Islet precursor cell (in vitro differentiated cells): ENCODE measurements at regions not wholly inside any gene's neighbourhood (a gene's known extent, or its start where the extent isn't known, plus 50 kb on each side); places are given as distances from the start of the nearest gene placed in this dataset.

Experiments used
- DNase-seq: peaks from one replicate; pipeline ENCODE4 v3.0.0-alpha.2; 2018

DNA sequence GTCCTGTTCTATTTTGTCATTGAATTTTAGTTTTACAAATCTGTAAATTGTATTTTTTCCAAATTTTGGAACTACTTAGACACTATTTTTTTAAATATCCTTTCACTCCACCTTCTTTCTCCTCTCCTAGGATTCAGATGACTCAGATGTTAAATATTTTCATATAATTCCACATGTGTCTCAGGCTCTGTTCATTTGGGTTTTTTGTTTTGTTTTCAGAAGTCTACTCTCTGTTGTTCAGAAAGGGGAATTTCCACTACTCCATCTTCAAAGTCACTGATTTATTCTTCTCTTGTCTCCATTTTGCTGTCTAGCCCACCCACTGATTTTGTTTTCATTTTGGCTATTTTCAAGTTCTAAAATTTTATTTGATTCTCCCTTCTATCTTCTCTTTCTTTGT lies 264.0 kb upstream of the SLIT2 start:
- no peak for DNase-seq

DNA sequence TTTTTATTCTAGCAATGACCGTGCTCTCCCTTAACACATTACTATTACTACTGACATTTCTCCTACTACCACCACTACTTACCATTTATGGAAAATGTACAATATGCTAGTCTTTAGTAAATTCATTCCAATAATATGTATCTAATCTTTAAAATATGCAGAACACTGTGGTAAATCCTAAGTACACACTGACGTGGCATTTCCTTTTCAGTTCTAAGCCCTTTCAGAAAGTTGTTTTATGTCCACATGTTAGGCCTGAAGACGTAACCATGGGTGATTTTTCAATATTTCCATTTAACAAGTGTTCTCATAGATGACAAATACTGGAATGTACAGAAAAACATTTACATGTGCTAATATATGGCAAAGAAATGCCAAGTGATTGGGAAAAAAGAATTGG lies 268.6 kb upstream of the SLIT2 start:
- no peak for DNase-seq

DNA sequence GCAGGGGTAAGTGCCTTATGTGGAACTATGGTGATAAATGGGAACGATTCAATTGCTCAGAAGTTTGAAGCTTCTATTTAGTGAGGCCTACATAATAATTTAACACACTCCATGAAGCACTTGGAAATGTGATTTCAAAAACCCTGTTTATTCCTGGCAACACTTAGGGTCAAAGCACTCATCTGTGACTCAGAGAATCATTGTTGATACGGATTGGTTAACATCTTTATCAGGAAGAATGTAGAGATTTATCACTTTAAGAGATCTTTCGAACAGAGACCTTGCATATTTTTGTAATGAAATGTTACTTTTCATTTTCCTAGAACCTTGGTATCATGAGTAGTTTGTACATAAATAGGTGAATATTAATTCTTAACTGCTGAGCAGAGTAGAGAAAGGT lies 269.1 kb upstream of the SLIT2 start:
- no peak for DNase-seq

DNA sequence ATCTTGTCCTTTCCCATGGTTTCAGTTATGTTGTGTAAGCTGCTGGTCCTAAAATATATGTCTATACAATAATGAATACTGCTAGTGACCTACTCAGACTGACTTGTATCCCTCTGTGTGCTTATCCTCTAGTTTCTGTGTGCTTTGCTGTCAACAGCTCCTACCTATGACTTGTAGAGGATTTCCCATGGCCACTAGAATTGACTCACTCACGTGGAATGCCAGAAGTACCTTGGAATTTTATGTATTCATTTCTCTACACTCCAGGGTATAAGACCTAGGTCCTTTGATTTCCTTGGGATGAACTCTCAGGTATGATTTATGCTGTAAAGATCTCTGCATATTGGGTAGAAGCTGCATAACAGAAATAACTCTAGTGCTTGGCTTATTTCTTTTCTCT lies 279.9 kb upstream of the SLIT2 start:
- peak; percentile 64 for DNase-seq

DNA sequence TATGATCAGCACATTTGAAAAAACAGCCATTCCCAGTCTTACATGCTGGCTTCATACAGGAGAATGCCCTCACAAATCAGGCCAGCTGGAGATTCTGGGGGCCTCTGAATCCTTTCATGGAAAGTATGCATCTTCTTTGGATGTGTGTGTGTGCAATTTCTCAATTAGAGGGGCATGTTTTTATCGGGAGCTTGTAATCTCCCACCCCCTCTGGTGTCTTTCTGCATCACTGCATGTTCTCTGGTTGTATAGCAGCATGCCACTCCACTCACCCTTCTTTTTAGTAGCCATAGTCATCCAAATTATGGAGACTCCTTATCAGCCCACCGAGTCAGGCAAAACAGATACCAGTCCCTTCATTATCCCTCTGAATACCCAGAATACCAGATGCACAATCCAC lies 282.2 kb upstream of the SLIT2 start:
- peak; percentile 62 for DNase-seq

DNA sequence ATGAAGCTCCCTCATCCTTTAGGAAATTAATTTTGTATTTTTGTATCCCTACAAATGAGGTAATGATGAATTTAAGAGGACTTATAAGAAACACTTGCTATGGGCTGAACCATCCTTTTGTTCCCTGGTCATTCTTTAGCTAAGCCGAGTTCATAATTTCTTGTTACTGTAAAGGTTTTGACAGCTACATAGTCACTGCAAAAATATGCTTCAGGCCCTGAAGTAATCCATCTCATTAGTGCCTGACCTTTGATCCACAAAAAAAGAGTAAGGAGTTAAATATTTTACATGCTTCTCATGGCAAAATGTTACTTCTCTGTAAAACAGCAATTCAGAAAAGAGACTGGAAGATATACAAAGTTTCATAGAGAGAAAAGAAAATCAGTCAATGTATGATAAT lies 290.6 kb upstream of the SLIT2 start:
- DNase-seq: no peak

DNA sequence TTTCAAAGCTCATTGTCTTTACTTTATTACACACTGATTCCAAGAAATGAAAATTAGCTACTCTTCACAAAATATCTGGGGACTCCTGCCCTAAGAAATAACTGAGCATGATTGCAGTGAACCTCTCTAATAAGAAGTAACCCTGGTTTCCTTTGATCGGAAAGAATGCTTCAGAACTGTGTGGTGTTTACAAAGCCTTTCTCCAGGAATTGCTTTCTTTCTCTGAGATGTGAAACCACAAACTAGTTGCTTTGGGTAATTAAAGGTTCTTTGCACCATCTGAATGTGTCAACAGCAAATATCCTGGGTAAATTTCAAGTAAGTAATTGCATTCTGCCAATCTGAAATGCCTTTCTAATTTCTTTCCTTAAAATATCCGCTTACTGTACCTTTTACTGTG lies 292.9 kb upstream of the SLIT2 start:
- no peak for DNase-seq

DNA sequence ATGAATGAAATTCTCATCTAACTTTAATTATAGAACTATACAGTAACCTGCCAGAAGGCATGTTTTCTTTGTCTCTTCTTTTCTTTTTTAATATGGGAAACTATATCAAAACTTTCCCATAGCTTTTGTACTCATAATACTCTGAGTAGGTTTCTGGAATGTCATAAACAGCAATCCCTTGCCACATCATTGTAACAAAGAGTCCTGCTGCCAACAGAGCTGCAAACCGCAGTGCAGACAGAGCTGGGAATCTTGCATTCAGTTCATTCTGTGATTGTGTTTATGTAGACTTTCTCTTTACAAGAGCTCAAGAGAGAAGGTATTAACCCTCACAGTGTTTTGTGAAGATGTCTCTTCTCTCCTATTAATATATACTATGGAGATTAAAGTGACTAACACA lies 304.4 kb upstream of the SLIT2 start:
- DNase-seq: no peak

DNA sequence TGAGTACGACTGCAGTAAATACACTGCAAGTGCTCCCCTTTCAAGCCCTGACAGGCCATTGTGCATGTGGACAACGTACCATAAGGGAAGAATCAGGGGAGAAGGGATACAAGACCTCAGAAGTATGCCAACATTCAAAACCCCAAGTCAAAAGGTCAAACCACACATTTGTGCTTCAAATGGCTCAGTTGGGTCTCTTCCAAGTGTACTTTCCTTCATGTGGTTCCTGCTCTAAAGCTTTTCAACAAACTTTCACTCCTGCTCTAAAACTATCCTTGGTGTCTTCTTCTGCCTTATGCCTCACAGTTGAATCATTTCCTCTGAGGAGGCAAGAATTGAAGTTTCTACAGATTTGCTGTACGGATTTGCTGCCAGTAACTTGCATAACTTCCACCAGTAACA lies 305.7 kb upstream of the SLIT2 start:
- no peak for DNase-seq

DNA sequence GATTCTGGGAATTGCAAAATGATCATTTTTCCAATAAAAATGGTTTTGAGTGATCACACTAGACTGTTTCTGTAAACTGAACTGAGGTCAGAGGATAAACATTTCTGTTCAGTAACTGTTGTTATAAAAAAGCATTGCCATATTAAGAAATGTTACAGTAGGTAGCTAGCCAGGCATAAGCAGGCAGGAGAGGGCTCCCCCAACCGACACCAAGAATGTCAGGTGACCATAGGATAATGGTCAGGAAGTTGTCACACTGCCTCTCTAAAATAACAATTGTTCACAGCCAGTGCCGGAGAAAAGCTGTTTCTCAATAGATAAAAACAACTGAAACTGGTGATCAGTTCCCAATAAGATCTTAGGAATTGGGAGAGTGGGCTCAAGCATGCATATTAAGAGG lies 306.2 kb upstream of the SLIT2 start:
- DNase-seq: no peak

DNA sequence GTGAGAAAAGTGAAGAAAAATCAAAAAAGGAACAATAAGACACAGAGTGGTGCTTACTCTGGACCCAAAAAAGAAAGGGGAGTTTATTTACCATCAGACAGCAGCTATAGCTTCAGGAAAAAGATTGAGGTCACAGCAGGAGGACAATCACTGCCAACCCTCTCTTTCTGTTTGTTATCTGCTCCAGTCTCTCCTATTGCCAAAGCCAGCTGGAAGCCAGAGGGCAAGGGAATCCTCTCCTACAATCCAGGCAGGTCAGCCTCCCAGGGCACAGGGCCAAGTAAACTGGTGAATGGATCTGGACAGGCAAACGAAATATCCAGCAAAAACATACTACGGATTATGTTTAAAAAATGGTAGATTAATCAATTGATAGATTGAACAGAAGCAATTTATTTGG lies 306.9 kb upstream of the SLIT2 start:
- no peak for DNase-seq

DNA sequence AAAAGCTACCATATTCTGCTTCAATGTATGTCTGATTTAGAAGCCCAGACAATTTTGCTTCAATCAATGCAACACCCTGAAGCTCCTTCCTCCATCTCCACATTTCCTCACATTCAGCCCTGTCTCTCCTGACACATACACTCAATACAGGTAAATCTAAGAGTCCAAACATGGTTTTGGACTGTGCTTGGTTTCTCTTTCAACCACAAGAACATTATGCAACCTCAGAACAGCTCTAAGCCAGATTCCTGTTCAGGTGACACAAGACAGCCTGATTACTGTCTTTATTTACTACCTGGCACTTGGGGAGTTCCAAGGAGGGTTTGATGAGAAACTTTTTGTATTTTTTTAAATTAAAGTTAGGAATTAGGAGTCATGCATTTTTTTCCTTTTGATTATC lies 307.5 kb upstream of the SLIT2 start:
- no peak for DNase-seq

DNA sequence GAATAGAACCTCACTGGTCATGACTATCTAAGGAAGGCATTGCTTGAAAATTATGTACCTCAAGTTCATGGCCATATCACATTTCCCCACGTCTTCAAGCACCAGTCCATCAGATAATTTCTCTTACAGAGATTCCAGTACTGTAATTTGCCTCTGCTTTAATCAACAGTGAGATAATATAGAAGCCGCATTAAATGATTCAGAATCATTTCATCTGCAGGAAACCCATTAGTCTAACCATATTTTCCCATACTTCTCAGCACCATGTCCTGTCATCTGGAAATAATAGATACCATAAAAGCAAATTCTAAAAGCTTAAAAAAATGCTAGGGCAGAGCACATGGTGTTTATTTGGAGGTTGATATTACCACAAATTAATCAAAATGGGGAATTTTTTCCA lies 310.3 kb upstream of the SLIT2 start:
- DNase-seq: no peak

DNA sequence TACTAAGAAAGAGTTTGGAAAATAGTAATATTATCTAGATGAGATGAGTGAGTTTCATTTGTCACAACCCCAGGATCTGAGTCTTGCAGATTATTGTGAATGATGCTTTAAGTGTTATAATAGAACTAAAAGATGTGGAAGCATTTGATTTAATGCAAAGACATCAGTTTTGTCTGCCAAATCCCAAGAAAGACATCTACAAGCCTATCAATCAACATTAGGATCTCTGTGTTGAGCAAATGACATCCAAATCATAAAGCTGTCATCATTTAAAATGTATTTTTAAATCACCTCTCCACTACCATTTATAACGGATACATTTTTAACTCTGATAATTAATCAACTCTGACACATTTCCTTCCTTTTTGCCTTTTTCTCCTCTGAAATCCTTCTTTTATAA lies 310.8 kb upstream of the SLIT2 start:
- no peak for DNase-seq

DNA sequence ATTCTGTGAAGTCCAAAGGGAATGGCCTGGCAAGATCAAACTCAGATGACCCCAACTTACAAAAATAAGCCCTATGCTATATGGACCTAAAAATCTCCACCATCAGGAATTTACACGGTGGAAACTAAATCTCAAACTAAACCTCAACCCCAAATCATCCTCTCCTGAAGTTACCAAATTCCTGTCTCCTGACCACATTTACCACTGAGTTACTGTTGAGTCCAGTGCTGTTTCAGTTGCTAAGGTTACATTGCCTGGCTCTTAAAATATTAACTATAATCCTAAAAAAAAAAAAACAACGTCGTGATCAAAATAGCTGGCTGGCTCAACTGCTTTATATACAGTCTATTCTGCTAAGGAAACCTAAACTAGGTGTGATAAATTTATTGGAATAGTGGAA lies 315.2 kb upstream of the SLIT2 start:
- DNase-seq: no peak

DNA sequence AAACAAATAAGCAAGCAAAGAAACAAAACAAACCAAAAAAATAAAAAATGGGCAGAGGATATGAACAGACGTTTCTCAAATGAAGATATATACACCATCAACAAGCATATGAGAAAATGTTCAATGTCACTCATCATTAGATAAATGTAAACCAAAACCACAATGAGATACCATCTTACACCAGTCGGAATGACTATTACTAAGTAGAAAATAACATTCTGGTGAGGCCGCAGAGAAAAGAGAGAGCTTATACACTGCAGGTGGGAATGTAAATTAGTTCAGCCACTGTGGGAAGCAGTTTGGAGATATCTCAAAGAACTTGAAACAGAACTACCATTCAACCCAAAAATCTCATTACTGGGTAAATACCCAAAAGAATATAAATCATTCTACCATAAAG lies 321.0 kb upstream of the SLIT2 start:
- DNase-seq: no peak

DNA sequence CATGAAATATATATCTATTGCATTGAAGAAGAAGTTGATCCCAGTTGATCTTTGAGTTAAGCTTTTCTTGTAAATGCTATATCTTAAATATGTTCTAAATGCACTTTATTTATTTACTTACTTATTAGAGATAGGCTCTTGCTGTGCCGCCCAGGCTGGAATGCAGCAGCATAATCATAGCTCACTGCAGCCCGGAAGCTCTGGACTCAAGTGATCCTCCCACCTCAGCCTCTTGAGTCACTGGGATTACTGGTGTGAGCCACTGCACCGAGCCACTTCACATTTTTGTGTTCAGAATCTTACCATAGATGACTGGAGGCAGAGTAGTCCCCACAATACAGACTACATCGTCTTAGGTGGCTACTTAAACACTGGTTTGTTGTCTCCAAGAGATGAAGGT lies 324.3 kb upstream of the SLIT2 start:
- peak; percentile 50 for DNase-seq

DNA sequence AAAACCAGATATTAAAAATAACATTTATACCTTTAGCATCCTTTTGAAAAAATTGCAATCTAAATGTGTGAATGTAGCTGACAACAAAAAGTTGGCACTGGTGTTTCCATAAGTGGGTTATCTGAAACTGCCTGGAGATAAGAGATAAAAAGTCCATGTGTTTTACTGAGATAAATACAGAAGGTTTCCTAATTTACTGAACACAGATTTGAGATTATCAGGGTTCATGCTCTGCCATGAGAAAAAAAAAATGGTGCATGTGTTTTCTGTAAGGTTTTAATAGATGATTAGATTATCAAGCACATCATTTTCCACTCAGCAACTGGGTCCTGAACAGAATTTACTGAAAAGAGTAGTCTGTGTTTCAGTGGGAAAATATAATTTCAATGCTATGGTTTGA lies 326.2 kb upstream of the SLIT2 start:
- no peak for DNase-seq

DNA sequence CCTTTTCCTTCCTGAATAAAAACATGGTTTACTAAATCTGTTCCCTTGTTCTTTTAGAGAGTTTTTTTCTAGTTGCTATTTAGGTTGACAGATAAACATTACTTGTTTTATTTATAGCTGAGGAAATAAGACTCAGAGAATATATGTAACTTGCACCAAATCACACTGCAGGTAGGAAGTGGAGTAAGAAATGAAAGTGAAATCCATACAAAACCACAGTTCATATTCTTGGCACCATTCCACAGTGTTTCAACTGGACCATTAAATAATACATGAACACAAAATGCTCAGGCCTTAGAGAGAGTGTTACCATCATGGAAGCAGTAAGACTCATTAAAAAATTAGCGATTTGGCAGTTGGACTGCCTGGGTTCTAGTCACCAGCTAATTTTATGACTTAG lies 326.9 kb upstream of the SLIT2 start:
- no peak for DNase-seq

DNA sequence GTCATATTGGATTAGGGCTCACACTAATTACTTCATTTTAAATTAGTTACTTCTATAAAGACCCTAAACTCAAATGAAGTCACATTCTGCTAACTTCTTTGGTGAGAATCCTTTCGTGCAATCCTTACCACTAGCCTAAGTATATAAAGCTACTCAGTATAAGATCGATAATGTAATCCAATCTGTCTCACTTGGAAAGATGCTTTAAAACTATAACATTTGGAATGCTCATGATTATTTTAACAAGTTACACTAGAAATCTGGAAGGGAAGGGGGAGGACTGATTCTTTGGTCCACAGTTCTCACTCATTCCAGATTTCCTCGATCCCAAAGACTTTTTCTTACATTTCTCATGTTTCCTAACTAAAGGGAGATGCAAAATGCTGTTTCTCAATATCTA lies 336.4 kb upstream of the SLIT2 start:
- DNase-seq: no peak

DNA sequence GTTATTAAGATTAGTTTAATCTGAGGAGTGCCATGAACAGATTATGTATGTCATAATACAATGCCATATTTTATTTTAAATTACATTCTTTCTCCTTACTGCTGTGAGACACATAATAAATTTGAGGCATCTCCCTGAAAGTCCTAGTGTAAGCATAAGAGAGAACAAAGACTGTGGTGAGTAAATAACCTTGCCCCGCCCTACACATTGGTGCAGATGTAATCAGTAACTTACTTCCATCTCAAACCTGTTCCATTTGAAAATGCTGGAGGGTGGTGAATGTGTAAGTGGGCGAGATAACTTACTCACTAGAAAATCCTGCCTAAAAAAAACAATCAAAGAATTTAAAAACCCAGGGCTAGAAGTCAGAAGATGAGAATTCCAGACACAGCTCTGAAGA lies 338.1 kb upstream of the SLIT2 start:
- no peak for DNase-seq

DNA sequence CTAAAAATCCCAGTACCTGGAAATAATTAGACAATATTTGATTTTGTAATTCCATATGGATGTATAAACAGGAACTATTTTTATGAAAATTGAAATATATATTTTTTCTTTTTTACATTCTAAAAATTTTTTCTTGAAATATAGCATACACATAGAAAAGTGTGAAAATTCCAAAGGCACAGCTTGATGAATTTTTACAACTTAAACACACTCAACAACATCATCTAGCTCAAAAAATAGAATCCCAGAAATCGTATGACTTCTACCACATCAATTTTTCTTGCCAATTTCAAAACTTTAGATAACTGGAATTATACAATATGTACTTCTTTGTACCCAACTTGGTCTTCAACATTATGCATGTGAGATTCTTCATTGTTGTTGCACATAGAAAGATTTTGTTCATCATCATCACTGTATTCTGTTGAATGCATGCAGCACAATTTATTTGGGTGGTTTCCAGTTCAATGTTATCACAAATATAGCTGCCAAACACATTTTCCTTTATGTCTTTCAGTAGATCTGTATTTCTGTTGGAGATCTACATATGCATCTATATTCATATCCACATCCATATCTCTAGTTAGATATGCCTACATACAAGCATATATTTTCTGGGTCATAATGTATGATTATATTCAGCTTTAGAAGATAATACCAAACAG lies 340.7 kb upstream of the SLIT2 start:
- no peak for DNase-seq

DNA sequence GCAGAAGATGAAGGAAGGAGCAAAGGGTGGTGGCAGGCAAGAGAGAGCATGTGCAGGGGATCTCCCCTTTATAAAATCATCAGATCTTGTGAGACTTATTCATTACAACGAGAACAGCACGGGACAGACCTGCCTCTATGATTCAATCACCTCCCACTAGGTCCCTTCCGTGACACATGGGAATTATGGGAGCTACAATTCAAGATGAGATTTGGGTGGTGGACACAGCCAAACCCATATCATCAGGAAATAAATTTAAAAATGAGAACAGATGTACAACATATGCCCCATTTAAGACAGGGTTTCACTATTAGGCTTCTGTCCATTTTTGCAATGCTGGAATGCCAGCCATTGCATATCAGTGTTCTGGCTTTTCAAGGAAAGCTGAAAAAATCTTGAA lies 346.7 kb upstream of the SLIT2 start:
- DNase-seq: no peak

DNA sequence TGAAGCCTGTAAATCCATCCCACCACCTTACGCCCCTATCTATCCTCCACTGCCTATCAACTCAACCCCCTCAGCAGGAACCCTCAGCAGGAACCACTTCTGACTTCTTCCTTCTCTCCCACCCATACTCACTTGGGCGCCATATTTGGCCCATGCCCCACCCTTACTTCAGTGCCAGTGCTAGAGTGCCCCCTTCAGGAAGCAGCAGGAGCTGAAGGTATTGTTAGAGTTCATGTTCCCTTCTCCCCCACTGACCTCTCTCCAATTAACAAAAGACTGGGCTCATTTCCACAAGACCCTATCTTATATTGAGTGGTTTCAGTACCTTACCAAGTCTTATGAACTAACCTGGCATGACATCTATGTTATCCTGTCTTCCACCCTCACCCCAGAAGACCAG lies 363.1 kb upstream of the SLIT2 start:
- no peak for DNase-seq

DNA sequence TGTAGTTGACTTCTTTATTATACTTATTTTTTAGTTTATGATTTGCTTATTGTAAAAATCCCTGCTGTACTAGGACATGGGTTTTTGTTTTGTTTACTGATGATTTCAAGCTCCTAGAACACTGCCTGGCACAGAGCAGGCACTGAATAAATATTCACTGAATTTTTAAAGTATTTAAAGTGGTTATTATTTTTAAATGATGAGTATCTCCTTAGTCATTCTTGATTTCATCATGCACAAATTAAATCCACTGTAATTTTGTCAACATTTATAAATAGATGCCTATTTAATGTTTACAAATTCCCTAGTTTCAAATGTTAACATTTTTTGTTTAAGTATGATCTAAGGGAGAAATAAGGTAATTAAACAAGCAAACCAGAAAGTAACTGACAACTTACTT lies 367.9 kb upstream of the SLIT2 start:
- no peak for DNase-seq

DNA sequence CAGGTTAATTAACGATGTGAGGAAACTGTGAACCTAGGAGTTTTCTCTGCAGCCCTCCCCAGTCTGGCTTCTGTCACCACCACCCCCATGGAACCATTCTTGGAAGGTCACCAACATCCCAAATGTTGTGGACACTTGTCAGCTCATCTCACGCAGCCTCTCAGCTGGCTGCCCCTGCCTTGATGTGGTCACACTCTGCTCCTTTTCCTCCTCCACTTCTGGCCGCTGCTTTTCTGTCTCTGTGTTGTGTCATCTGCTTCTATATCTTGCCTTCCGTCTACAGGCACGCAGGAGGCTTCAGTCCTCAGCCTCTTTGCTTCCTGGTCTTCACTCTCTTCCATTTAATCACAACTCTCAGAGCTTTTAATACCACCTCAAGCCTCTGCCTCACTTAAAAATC lies 371.5 kb upstream of the SLIT2 start:
- DNase-seq: peak; percentile 87
